CD4-positive, alpha-beta T cell treated with Interleukin-17A for 1 hour (primary cell): ENCODE measurements at regions not wholly inside any gene's neighbourhood (a gene's known extent, or its start where the extent isn't known, plus 50 kb on each side); places are given as distances from the start of the nearest gene placed in this dataset.
"Not testable (repeated sequence)": the region's sequence is repeated elsewhere in the genome, so short reads cannot be mapped to it uniquely, and the experiment has no call there.

Source experiments
- DNase-seq: peaks from one replicate; pipeline ENCODE4 v3.0.0-alpha.2; 2020

DNA sequence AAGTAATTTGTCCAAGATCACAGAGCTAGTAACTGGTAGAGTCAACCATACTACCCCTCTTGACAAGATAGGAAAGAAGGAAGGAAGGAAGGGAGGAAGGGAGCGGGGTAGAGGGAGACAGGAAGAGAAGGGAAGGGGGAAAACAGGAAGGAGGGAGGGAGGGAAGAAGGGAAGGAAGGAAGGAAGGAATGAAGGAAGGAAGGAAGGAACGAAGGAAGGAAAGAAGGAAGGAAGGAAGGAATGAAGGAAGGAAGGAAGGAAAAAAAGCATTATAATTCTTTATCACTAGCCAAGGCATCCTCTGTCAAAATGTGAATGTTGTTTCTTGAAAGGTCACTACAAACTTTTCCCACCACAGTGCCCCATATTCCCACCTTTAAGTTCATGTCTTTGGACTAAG, 223.6 kb downstream of the SHQ1 start:
- DNase-seq, result no peak

- DNase-seq, result no peak
Measured at GRCh38 chr3:72618739-72619138, 229.5 kb downstream of the SHQ1 start.

GRCh38 chr3:72617424-72618024, 230.7 kb downstream of the SHQ1 start:
- DNase-seq, result no peak

GRCh38 chr3:72615776-72616175, 232.5 kb downstream of the SHQ1 start:
- no peak for DNase-seq

GRCh38 chr3:72615182-72615581, 233.1 kb downstream of the SHQ1 start:
- no peak for DNase-seq

- no peak for DNase-seq
Measured at GRCh38 chr3:72614394-72615074, 233.7 kb downstream of the SHQ1 start.

DNA sequence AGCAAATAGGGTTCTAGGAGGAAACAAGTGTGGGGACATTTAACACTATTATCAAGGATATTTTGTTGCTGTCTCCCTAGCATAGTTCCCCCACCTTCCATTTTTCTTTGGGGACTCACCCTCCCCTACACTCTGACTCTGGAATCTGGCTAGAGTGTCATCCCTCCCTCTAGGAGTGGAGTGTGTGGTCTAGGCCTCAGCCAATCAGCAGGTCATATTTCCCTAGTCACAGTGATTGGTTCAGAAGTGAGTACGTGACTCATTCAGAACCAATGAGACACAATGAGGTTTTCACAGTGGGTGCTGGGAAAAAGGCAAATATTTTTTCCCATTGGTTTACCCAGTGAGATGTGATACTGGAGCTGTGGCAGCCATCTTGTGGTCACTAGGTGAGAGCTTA, 234.4 kb downstream of the SHQ1 start:
- DNase-seq, result no peak

DNA sequence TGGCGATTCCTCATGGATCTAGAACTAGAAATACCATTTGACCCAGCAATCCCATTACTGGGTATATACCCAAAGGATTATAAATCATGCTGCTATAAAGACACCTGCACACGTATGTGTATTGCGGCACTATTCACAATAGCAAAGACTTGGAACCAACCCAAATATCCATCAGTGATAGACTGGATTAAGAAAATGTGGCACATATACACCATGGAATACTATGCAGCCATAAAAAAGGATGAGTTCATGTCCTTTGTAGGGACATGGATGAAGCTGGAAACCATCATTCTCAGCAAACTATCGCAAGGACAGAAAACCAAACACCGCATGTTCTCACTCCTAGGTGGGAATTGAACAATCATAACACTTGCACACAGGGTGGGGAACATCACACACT, 239.1 kb downstream of the SHQ1 start:
- DNase-seq, result not testable (repeated sequence)

- DNase-seq, result no peak
Measured at GRCh38 chr3:72606005-72606800, 242.0 kb downstream of the SHQ1 start.

DNA sequence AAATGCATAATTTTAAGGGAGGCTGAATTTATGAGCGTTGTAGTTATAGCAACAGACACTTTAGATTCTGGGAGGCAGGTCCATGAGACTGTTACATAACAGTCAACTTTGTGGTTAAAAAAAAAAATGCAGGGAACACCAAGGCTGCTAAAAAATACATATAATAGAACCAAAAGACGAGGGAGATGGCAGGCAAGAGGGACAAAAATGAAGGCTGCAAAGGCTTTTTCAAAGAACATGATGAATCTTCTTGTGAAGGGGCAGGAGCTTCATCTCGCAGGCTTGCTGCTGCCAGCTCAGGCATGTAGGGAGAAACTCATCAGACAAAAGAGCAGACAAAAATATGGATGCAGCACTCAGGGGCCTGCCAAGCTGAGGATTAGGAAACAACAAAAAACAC, 243.9 kb downstream of the SHQ1 start:
- no peak for DNase-seq

DNA sequence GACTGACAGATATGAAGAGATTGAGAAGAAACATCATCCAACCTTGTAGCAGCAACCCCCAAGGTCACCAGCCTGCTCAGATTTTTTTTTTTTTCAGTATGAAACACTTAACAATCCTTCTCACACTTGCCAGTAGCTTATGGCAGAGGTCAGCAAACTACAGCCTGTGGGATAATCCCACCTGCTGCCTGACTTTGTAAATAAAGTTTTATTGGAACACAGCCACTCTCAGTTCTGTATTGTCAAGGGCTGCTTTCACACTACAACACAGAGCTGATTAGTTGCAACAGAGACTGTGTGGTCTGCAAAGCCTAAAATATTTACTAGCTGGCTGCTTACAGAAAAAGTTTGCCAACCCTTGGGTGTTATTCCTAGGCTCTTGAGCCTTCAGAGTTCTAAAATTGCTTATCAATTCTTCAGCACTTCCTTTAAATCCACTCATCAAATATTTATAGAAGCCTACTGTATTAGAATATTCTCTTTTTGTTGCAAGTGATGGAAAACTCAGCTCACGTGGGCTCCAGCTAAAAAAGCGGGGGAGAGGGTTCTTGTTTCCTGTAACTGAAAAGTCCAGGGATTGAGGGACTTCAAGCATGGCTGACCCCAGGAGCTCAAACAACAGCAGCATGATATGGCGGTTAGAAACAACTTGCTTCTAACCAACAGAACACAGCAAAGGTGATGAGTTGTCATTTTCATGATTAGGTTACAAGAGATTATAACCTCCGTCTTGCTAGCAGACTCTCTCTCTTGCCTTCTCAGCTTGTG, 246.1 kb downstream of the SHQ1 start:
- DNase-seq, result no peak

DNA sequence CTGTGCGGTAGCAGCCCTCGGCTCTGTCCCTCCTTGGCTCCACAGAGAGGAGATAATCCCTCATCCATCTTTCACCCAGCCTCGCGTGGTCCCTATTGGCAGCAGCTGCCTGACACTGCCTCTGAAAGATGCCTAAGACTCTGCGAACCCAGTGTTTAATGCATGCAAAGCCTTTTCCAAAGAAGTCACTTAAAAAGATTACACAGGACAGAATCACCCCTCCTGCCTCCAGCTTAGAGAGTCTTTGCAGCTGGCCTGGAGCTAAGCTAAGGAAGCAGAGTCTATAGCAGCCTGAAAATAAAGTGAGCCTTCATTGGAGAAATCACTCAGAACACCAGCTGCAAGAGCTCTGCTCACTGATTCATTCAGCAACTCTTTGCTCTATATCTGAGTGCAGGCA, 247.2 kb downstream of the SHQ1 start:
- no peak for DNase-seq

GRCh38 chr3:72597756-72598195, 250.5 kb downstream of the SHQ1 start:
- no peak for DNase-seq

- no peak for DNase-seq
Measured at GRCh38 chr3:72597043-72597442, 251.2 kb downstream of the SHQ1 start.

DNA sequence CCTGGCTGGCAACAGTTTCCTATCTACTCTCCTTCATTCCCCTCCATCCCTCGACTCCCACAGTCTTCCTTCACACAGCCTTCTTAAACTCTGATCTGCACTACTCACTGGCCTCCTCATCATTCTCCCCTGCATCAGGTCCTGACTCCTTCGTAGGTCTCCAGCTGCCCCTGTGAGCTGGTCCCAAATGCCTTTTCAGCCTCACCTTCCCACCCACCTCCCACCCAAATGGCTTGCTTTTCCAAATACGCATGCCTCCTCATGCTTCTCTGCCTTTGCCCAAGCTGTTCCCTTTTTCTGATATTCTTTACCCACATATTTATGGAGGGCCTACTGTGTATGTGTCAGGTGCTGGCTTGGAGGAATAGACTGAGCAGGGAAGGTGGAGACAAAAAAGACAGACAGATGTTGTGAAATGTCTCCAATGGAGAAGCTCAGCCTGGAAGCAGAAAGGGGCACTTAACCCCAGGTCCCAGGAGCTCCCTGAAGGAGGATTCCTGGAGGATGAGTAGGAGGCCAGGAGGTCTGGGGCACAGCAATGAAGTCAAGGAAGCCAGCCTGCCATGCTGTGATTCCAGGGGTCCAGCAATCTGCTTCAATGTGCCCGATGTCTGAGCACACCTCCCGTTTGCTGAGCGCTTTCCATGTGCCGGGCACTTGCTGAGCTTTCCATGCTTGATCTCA, 252.2 kb downstream of the SHQ1 start:
- no peak for DNase-seq

DNA sequence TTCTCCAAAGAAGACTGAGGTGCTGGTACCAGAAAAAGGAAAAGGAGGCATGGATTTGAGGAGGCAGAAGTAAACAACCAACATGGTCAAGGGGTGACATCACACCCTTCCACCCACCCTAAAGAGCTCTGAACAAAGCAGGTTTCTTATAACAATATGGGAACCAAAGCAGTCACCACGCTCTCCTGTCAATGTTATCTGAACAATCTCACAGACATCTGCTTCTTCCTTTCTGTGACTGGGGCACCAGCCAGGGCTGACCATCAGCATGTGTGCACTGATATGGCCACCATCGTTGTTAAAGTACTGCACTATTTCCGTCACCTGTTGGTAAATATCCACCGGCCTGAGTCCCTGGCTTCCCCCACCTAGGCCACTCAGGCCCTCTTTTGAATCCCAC, 252.9 kb downstream of the SHQ1 start:
- no peak for DNase-seq

- DNase-seq, result no peak
Measured at GRCh38 chr3:72594615-72595215, 253.5 kb downstream of the SHQ1 start.

GRCh38 chr3:72593881-72594397, 254.3 kb downstream of the SHQ1 start:
- DNase-seq, result peak; percentile 3

DNA sequence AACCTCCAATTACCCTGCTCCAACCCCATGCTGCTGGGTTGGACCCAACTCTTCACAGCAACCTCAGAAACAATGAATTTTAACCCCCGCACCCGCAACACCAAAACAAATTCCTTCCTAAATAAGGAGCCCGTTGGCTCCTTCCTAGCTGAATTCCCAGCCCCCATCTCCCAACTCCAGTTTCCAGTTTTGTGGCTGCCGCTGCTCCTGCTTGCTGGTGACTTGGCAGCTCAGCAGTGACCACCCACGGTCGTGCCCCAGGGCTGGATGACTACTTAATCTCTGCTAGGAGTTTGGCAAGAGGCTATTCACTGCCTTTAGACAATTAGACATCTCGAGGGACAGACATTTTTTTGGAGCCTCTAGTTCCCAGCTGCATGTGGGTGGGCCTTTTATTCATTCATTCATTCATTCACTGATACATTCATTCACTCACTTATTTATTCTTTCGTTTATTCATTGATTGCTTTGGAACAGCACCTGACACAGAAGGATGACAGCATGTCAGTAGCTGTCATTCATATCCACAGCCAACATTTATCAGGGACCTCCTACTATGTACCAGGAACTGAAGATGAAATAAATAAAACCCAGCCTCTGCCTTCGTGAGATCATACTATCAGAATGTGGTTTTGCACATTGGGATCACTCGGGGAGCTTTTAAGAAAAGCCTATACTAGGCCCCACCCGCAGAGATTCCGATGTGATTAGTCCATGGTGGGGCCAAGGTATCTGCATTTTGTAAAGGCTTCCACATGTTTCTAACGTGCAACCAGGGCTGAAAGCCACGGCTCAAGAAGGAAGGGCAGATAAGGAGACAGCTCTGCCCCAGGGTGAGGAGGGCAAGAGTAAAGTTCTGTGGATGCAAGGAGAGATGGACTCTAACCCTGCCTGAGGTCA, 256.5 kb downstream of the SHQ1 start:
- DNase-seq, result no peak

GRCh38 chr3:72590732-72591221, 257.5 kb downstream of the SHQ1 start:
- DNase-seq, result no peak

DNA sequence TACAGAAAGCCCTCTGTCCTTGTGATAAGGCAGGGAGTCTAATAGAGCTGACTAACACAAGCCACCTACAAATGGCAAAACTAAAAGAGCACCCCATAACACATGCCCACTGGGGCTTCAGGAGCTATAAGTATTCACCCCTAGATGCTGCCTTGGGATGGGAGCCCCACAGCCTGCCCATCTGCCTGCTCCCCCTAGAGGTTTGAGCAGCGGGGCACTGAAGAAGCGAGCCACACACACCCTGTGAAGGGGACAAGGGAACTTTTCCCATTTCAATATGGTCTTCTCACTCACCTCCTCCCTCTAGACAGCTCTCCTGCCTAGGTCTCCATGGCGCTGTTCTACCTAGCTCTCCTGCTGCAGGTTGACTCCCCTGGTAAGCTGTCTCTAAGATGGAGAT, 261.0 kb downstream of the SHQ1 start:
- no peak for DNase-seq
